ENCODE measurements at regions not wholly inside any gene's neighbourhood (a gene's known extent, or its start where the extent isn't known, plus 50 kb on each side); places are given as distances from the start of the nearest gene placed in this dataset.

DNA sequence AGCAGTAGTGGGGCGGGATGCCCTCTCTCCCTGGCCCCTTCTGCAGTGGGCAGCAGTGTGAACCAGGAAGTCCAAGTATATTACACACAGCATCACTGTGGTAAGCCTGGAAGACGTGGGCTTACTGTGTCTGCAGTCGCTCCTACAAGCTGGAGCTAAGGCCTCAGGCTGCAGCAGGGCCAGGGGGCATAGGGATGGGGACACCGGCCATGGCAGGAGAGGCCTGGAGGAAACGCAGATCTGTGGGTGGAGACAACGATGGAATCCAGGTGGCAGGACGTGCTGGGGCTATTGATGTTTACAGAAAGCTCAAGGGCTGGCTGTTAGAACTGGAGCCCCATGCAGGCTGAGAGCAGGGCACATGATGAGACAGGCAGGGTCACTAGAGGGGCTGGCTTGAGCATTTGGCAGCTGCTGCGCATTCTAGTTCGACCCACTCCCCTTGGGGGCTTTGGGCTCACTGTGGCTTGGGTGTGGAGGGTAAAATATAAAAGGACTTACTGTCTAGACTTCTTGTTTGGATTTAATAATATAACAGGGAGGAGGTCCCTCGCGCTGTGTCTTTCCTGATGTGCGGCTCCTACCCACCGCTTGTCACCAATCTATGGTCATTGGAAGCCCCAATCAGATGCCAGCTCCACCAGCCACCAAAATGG, 539.5 kb downstream of the TBC1D22A start:
- no peak for TF ChIP-seq POLR2AphosphoS5 (IDR thresholded peaks at IDR 0.05; ENCODE audit: low read depth, low read length)
- TF ChIP-seq ZFX (IDR thresholded peaks at IDR 0.05): no peak
- no peak for TF ChIP-seq ZBTB33 (IDR thresholded peaks at IDR 0.05; ENCODE audit: extremely low read depth, insufficient replicate concordance, low read length)
- TF ChIP-seq EZH2 (IDR thresholded peaks at IDR 0.05): no peak
- TF ChIP-seq YY1 (IDR thresholded peaks at IDR 0.05; ENCODE audit: extremely low read depth, insufficient replicate concordance, low read depth, low read length): no peak
- no peak for TF ChIP-seq SP1 (IDR thresholded peaks at IDR 0.05; ENCODE audit: low read depth)
- TF ChIP-seq ATF3 (IDR thresholded peaks at IDR 0.05): no peak
- no peak for TF ChIP-seq POLR2A (IDR thresholded peaks at IDR 0.05; ENCODE audit: borderline replicate concordance, extremely low read depth, insufficient read depth, insufficient read length)
- no peak for TF ChIP-seq FOSL1 (IDR thresholded peaks at IDR 0.05; ENCODE audit: low read depth)
- no peak for TF ChIP-seq ELF1 (IDR thresholded peaks at IDR 0.05; ENCODE audit: borderline replicate concordance, low read depth)
- TF ChIP-seq, protein P1, sequence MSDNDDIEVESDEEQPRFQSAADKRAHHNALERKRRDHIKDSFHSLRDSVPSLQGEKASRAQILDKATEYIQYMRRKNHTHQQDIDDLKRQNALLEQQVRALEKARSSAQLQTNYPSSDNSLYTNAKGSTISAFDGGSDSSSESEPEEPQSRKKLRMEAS (IDR thresholded peaks at IDR 0.05): no peak
- no peak for TF ChIP-seq SIN3A (IDR thresholded peaks at IDR 0.05; ENCODE audit: low read depth)
- RAD21 ChIA-PET (ENCODE audit: low non-redundant PET in 1 of 2, low total read pairs in 2 of 2, uncharacterized antibody in 2 of 2, unreplicated experiment in 2 of 2): no interaction called here
- Histone ChIP-seq H3K9ac (ENCODE audit: low read length) (no peak overlapping the region), H3K9me3 (ENCODE audit: control insufficient read depth in 1 of 2, insufficient read depth in 1 of 2, low read depth in 1 of 2, low read length in 2 of 2) (no peaks in the 10 kb centered on the region), H4K20me1 (ENCODE audit: insufficient read depth) (no peaks in the 10 kb centered on the region), H3K4me1 (ENCODE audit: control insufficient read depth in 1 of 2, insufficient read depth in 2 of 2, low read length in 2 of 2) (peaks cover 2 to 6% of the 10 kb centered on the region in 2 experiments; a peak in 3 of 4 replicates), H3K79me2 (ENCODE audit: insufficient read depth, low read length) (no peaks in the 10 kb centered on the region), H3K27ac (ENCODE audit: low read depth, low read length) (no peak overlapping the region), H3K36me3 (ENCODE audit: control insufficient read depth in 1 of 2, insufficient read depth in 2 of 2, low read length in 2 of 2) (no peaks in the 10 kb centered on the region), H3K27me3 (ENCODE audit: insufficient read depth, low read length) (no peaks in the 10 kb centered on the region), H3K4me3 (replicated peaks in 1 of 2; ENCODE audit: low read depth in 1 of 2, low read length in 2 of 2) (no peak overlapping the region), H2AFZ (ENCODE audit: low read depth, low read length, poor library complexity, severe bottlenecking) (no peak overlapping the region), H3K4me2 (ENCODE audit: low read length) (no peak overlapping the region), H3K9me2 (ENCODE audit: insufficient read depth) (no peaks in the 10 kb centered on the region)
- CTCF ChIA-PET: no interaction called here
- ATAC-seq (no peak), DNase-seq (ENCODE audit: low read depth, low spot score) (no peak)
- POLR2A ChIA-PET: no interaction called here
- BruUV-seq (replicated peaks): no TSS peak
- intact Hi-C loops (cut with micrococcal nuclease): no loop called here
